IMR-90 (cell line): ENCODE measurements at regions not wholly inside any gene's neighbourhood (a gene's known extent, or its start where the extent isn't known, plus 50 kb on each side); places are given as distances from the start of the nearest gene placed in this dataset.
"Not testable (repeated sequence)": the region's sequence is repeated elsewhere in the genome, so short reads cannot be mapped to it uniquely, and the experiment has no call there.

ENCODE experiments used
- ATAC-seq: fragments of 200-7000 bp; cut with Tn5 transposase; 2 replicates; pipeline ENCODE4 v1.9.1; 2020; ENCODE audit warnings: low read depth, mild to moderate bottlenecking, moderate library complexity
- BruUV-seq: library from RNA; stranded (reverse); fragments of 400-500 nt; replicated peaks from 2 replicates; lab custom pipeline; 2021; lab: Mats Ljungman, UMichigan
- CTCF ChIA-PET: fragments of 300-600 bp; formaldehyde crosslinking; extraction: SDS; loops from one replicate; lab custom pipeline; 2021; ENCODE audit warnings: antibody characterized with exemption; lab: Yijun Ruan, JAX
- POLR2A ChIA-PET: fragments of 300-600 bp; sonication (Branson Sonifier 250); formaldehyde crosslinking; loops from one replicate; lab custom pipeline; 2022; ENCODE audit warnings: antibody characterized with exemption; ENCODE audit not compliant: unreplicated experiment; lab: Charles Lee
- DNase-seq: peaks from one replicate; pipeline ENCODE4 v3.0.0; 2013
- H2AFZ ChIP-seq: replicated peaks from 2 replicates; pipeline ENCODE3; 2013; ENCODE audit warnings: low read length, mild to moderate bottlenecking; ENCODE audit not compliant: poor library complexity
- H2AK5ac ChIP-seq: 2 replicates; pipeline ENCODE4 v1.6.1; 2013; ENCODE audit warnings: low read depth, low read length, inconsistent platforms
- H2AK9ac ChIP-seq: replicated peaks from 2 replicates; pipeline ENCODE3; 2013; ENCODE audit warnings: mild to moderate bottlenecking, low read depth, low read length, moderate library complexity; ENCODE audit not compliant: poor library complexity
- H2BK120ac ChIP-seq: 2 replicates; pipeline ENCODE4 v1.6.1; 2013; ENCODE audit warnings: low read depth, low read length, inconsistent platforms
- H2BK15ac ChIP-seq: 3 replicates; pipeline ENCODE4 v1.6.1; 2013; ENCODE audit warnings: low read depth, low read length, inconsistent platforms
- H2BK20ac ChIP-seq: 2 replicates; pipeline ENCODE4 v1.6.1; 2013; ENCODE audit warnings: low read depth, mild to moderate bottlenecking, inconsistent platforms, low read length, moderate library complexity
- H2BK5ac ChIP-seq: 2 replicates; pipeline ENCODE4 v1.6.1; 2013; ENCODE audit warnings: mild to moderate bottlenecking, low read depth, low read length, inconsistent platforms; ENCODE audit not compliant: poor library complexity, severe bottlenecking
- H3K14ac ChIP-seq: replicated peaks from 2 replicates; pipeline ENCODE4 v1.6.1; 2013; ENCODE audit warnings: low read depth, low read length, inconsistent platforms
- H3K18ac ChIP-seq: 2 replicates; pipeline ENCODE4 v1.6.1; 2013; ENCODE audit warnings: low read depth, low read length, control low read depth
- H3K23ac ChIP-seq: 2 replicates; pipeline ENCODE4 v1.6.1; 2013; ENCODE audit warnings: low read depth, low read length, inconsistent platforms
- H3K27ac ChIP-seq: 2 replicates; pipeline ENCODE4 v1.5.1; 2013; ENCODE audit warnings: mild to moderate bottlenecking, control low read depth, low read length; ENCODE audit not compliant: insufficient read depth
- H3K27me3 ChIP-seq: 2 replicates; pipeline ENCODE4 v1.6.1; 2013; ENCODE audit warnings: low read length; ENCODE audit not compliant: control insufficient read depth, insufficient read depth
- H3K36me3 ChIP-seq: 2 replicates; pipeline ENCODE4 v1.6.1; 2013; ENCODE audit warnings: low read length, mixed read lengths; ENCODE audit not compliant: control insufficient read depth, insufficient read depth
- H3K4ac ChIP-seq: 2 replicates; pipeline ENCODE4 v1.6.1; 2013; ENCODE audit warnings: low read depth, low read length, inconsistent platforms
- H3K4me1 ChIP-seq: 2 replicates; pipeline ENCODE4 v1.6.1; 2013; ENCODE audit warnings: low read length, mixed read lengths; ENCODE audit not compliant: control insufficient read depth, insufficient read depth
- H3K4me2 ChIP-seq: 2 replicates; pipeline ENCODE4 v1.6.1; 2013; ENCODE audit warnings: low read depth, mild to moderate bottlenecking, control low read depth, low read length, moderate library complexity
- H3K4me3 ChIP-seq: 2 replicates; pipeline ENCODE4 v1.5.1; 2013; ENCODE audit warnings: low read depth, mild to moderate bottlenecking, control low read depth, low read length, moderate library complexity; ENCODE audit not compliant: insufficient read depth
- H3K56ac ChIP-seq: 2 replicates; pipeline ENCODE4 v1.6.1; 2013; ENCODE audit warnings: low read length, inconsistent platforms; ENCODE audit not compliant: insufficient read depth; ENCODE audit errors: extremely low read depth
- H3K79me1 ChIP-seq, 2 experiments: 2 replicates each; pipeline ENCODE4 v1.6.1; 2013; ENCODE audit warnings: low read length in 2 of 2, inconsistent platforms in 1 of 2, low read depth in 1 of 2
- H3K9ac ChIP-seq: 2 replicates; pipeline ENCODE4 v1.6.1; 2013; ENCODE audit warnings: low read depth, low read length, control low read depth
- H3K9me1 ChIP-seq: 2 replicates; pipeline ENCODE4 v1.6.1; 2013; ENCODE audit warnings: low read length, inconsistent platforms; ENCODE audit not compliant: insufficient read depth
- H3K9me3 ChIP-seq: 2 replicates; pipeline ENCODE4 v1.6.1; 2013; ENCODE audit warnings: low read length; ENCODE audit not compliant: control insufficient read depth, insufficient read depth
- H4K20me1 ChIP-seq: 2 replicates; pipeline ENCODE4 v1.6.1; 2013; ENCODE audit warnings: low read length, inconsistent platforms; ENCODE audit not compliant: insufficient read depth
- H4K5ac ChIP-seq: 2 replicates; pipeline ENCODE4 v1.6.1; 2013; ENCODE audit warnings: mild to moderate bottlenecking, low read depth, low read length, control low read depth
- H4K8ac ChIP-seq, 2 experiments: 2 replicates each; pipeline ENCODE4 v1.6.1; 2013; ENCODE audit warnings: low read depth in 2 of 2, low read length in 2 of 2, control low read depth in 1 of 2, inconsistent platforms in 1 of 2
- H4K91ac ChIP-seq: 2 replicates; pipeline ENCODE4 v1.6.1; 2013; ENCODE audit warnings: low read depth, low read length, inconsistent platforms; ENCODE audit not compliant: insufficient read depth
- BHLHE40 ChIP-seq: fragments of 150-350 bp; IDR thresholded peaks from 2 replicates; pipeline ENCODE4 v1.6.1; 2016; ENCODE audit warnings: mild to moderate bottlenecking, low read depth, low read length
- CHD1 ChIP-seq: IDR thresholded peaks from 2 replicates; pipeline ENCODE4 v1.6.1; 2012; ENCODE audit warnings: low read depth, low read length, improper control_type of control experiment
- NFE2L2 ChIP-seq: fragments of 150-350 bp; IDR thresholded peaks from 2 replicates; pipeline ENCODE4 v1.6.1; 2016; ENCODE audit warnings: low read depth, mild to moderate bottlenecking, low read length
- RCOR1 ChIP-seq: IDR thresholded peaks from 2 replicates; pipeline ENCODE4 v1.6.1; 2012; ENCODE audit warnings: mild to moderate bottlenecking, low read length, improper control_type of control experiment; ENCODE audit not compliant: insufficient replicate concordance
- SMC3 ChIP-seq: fragments of 150-350 bp; IDR thresholded peaks from 2 replicates; pipeline ENCODE4 v1.6.1; 2016; ENCODE audit warnings: low read depth, mild to moderate bottlenecking, antibody characterized with exemption, low read length, moderate library complexity
- WGBS, 2 experiments: methylation state at CpG; one replicate each; pipeline versions ENCODE4 v1.1.5 to v1.1.7; 2013; ENCODE audit warnings: missing lambda C conversion rate in 2 of 2; ENCODE audit not compliant: insufficient read length in 1 of 2; ENCODE audit errors: extremely low coverage in 2 of 2; 5-methylcytosine and 5-hydroxymethylcytosine counted together
- dilution Hi-C: fragments of 300-500 bp; cut with HindIII; formaldehyde crosslinking; loops from one replicate; pipeline ENCODE4 v1.14.3; 2018; ENCODE audit warnings: low sequenced_read_pairs; ENCODE audit not compliant: unreplicated experiment
- in situ Hi-C: fragments of 300-500 bp; cut with MboI; formaldehyde crosslinking; loops from 3 replicates; pipeline ENCODE4 v1.14.3; 2019; ENCODE audit warnings: low sequenced_read_pairs, inconsistent platforms, mixed read lengths
- intact Hi-C: fragments of 100-400 bp; cut with micrococcal nuclease; formaldehyde crosslinking; loops from 2 replicates; pipeline ENCODE4 v1.10.0; 2022
- TF ChIP-seq, protein P1 (sequence below): fragments of 150-350 bp; IDR thresholded peaks from 2 replicates; pipeline ENCODE4 v1.6.1; 2016; ENCODE audit warnings: low read depth, mild to moderate bottlenecking, low read length, moderate library complexity, borderline replicate concordance

- ATAC-seq: no peak
- CTCF ChIA-PET: no interaction called here
Measured at GRCh38 chr2:123853161-123853560, 171.9 kb upstream of the CNTNAP5 start.

GRCh38 chr2:123859031-123859430 lies 166.1 kb upstream of the CNTNAP5 start:
- in situ Hi-C loops, H2BK120ac ChIP-seq, intact Hi-C loops, H3K4me2 ChIP-seq, H3K23ac ChIP-seq, POLR2A ChIA-PET, H2BK5ac ChIP-seq, H2AFZ ChIP-seq, H2AK5ac ChIP-seq, H4K8ac ChIP-seq, DNase-seq, H3K79me1 ChIP-seq, dilution Hi-C loops, H2BK20ac ChIP-seq, H3K36me3 ChIP-seq, H3K56ac ChIP-seq, H4K5ac ChIP-seq, H4K91ac ChIP-seq, H3K18ac ChIP-seq, H3K9ac ChIP-seq, H3K9me1 ChIP-seq, H3K4me3 ChIP-seq, H3K4me1 ChIP-seq, BruUV-seq, H2AK9ac ChIP-seq, CTCF ChIA-PET, H3K4ac ChIP-seq, H4K20me1 ChIP-seq, H2BK15ac ChIP-seq, H3K27ac ChIP-seq, ATAC-seq, H3K14ac ChIP-seq, H3K27me3 ChIP-seq: not testable (repeated sequence)
- H3K9me3 ChIP-seq: peaks cover 11% of the 10 kb centered on the region

More at GRCh38 chr2:123853161-123853560, 171.9 kb upstream of the CNTNAP5 start:
- Histone ChIP-seq H3K27ac (no peak overlapping the region), H3K4me2 (no peak overlapping the region), H3K36me3 (no peaks in the 10 kb centered on the region), H3K56ac (no peak overlapping the region), H3K23ac (no peak overlapping the region), H2BK5ac (no peak overlapping the region), H3K4me1 (no peaks in the 10 kb centered on the region), H2BK15ac (no peak overlapping the region), H2AK5ac (no peak overlapping the region), H3K4me3 (no peak overlapping the region), H3K9me1 (no peaks in the 10 kb centered on the region), H2AK9ac (no peak overlapping the region), H4K20me1 (no peaks in the 10 kb centered on the region), H3K9ac (no peak overlapping the region), H3K4ac (no peak overlapping the region), H4K91ac (no peak overlapping the region), H2BK120ac (no peak overlapping the region), H4K5ac (no peak overlapping the region), H3K18ac (no peak overlapping the region), H3K9me3 (peaks cover 11% of the 10 kb centered on the region), H3K14ac (no peak overlapping the region), H4K8ac (no peak overlapping the region), H3K79me1 (no peaks in the 10 kb centered on the region), H3K27me3 (no peaks in the 10 kb centered on the region), H2AFZ (no peak overlapping the region), H2BK20ac (no peak overlapping the region)
- TF ChIP-seq RCOR1 (no peak), SMC3 (no peak), CHD1 (no peak), NFE2L2 (no peak), BHLHE40 (no peak)
- TF ChIP-seq, protein P1, sequence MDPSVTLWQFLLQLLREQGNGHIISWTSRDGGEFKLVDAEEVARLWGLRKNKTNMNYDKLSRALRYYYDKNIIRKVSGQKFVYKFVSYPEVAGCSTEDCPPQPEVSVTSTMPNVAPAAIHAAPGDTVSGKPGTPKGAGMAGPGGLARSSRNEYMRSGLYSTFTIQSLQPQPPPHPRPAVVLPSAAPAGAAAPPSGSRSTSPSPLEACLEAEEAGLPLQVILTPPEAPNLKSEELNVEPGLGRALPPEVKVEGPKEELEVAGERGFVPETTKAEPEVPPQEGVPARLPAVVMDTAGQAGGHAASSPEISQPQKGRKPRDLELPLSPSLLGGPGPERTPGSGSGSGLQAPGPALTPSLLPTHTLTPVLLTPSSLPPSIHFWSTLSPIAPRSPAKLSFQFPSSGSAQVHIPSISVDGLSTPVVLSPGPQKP: no peak
- WGBS, 2 experiments: no CpG with 5 or more reads among the region's 1 CpG
- intact Hi-C loops (no loop called here), in situ Hi-C loops (no loop called here), dilution Hi-C loops (no loop called here)
- POLR2A ChIA-PET: no interaction called here
- no peak for DNase-seq
- no TSS peak for BruUV-seq
